HepG2 (cell line): ENCODE measurements at regions not wholly inside any gene's neighbourhood (a gene's known extent, or its start where the extent isn't known, plus 50 kb on each side); places are given as distances from the start of the nearest gene placed in this dataset.

ENCODE experiments used
- ATRX ChIP-seq: sonication (generic); formaldehyde crosslinking; IDR thresholded peaks from 2 replicates; pipeline ENCODE4 v1.4.0; 2020; ENCODE audit warnings: missing genetic modification reagents, borderline replicate concordance
- FOSL2 ChIP-seq: sonication (generic); formaldehyde crosslinking; IDR thresholded peaks from 2 replicates; pipeline ENCODE4 v1.4.0; 2020; ENCODE audit warnings: missing genetic modification reagents
- ISL2 ChIP-seq: sonication (generic); formaldehyde crosslinking; IDR thresholded peaks from 2 replicates; pipeline ENCODE4 v1.5.0; 2020; ENCODE audit warnings: missing genetic modification reagents
- MAX ChIP-seq: IDR thresholded peaks from 2 replicates; pipeline ENCODE4 v1.6.1; 2012; ENCODE audit warnings: inconsistent platforms
- MTA1 ChIP-seq: sonication (generic); formaldehyde crosslinking; IDR thresholded peaks from 2 replicates; pipeline ENCODE4 v1.4.0; 2020; ENCODE audit warnings: missing genetic modification reagents, mild to moderate bottlenecking, borderline replicate concordance
- NFKB2 ChIP-seq: sonication (generic); formaldehyde crosslinking; IDR thresholded peaks from 2 replicates; pipeline ENCODE4 v1.4.0; 2020; ENCODE audit warnings: missing genetic modification reagents, borderline replicate concordance
- PITX1 ChIP-seq: sonication (generic); formaldehyde crosslinking; IDR thresholded peaks from 2 replicates; pipeline ENCODE4 v1.5.1; 2020; ENCODE audit warnings: mild to moderate bottlenecking, missing genetic modification reagents
- RAD21 ChIP-seq: fragments of 450-650 bp; formaldehyde crosslinking; IDR thresholded peaks from 2 replicates; pipeline ENCODE4 v1.5.0; 2020; ENCODE audit warnings: mild to moderate bottlenecking
- RFXAP ChIP-seq: sonication (generic); formaldehyde crosslinking; IDR thresholded peaks from 2 replicates; pipeline ENCODE4 v1.4.0; 2020; ENCODE audit warnings: missing genetic modification reagents, borderline replicate concordance
- UBTF ChIP-seq: sonication (generic); formaldehyde crosslinking; IDR thresholded peaks from 2 replicates; pipeline ENCODE4 v1.4.0; 2020; ENCODE audit warnings: mild to moderate bottlenecking, missing genetic modification reagents
- ZBTB38 ChIP-seq: sonication (generic); formaldehyde crosslinking; IDR thresholded peaks from 2 replicates; pipeline ENCODE4 v1.5.1; 2020; ENCODE audit warnings: mild to moderate bottlenecking, missing genetic modification reagents
- ZGPAT ChIP-seq: IDR thresholded peaks from 2 replicates; pipeline ENCODE4 v1.6.1; 2016; ENCODE audit warnings: mild to moderate bottlenecking
- ZMYM3 ChIP-seq: sonication (generic); formaldehyde crosslinking; IDR thresholded peaks from 2 replicates; pipeline ENCODE4 v1.5.1; 2020; ENCODE audit warnings: mild to moderate bottlenecking, missing genetic modification reagents
- ZNF770 ChIP-seq: sonication (generic); formaldehyde crosslinking; IDR thresholded peaks from 2 replicates; pipeline ENCODE4 v1.5.0; 2020; ENCODE audit warnings: mild to moderate bottlenecking, missing genetic modification reagents
- TF ChIP-seq, protein P1 (sequence below): sonication (generic); formaldehyde crosslinking; conservative IDR thresholded peaks from 2 replicates; pipeline ENCODE4 v1.4.0; 2020; ENCODE audit warnings: missing genetic modification reagents
- TF ChIP-seq, protein P2 (sequence below): sonication (generic); formaldehyde crosslinking; IDR thresholded peaks from 2 replicates; pipeline ENCODE4 v1.4.0; 2020; ENCODE audit warnings: missing genetic modification reagents
- TF ChIP-seq, protein P3 (sequence below): sonication (generic); formaldehyde crosslinking; IDR thresholded peaks from 2 replicates; pipeline ENCODE4 v1.9.0; 2022; ENCODE audit warnings: missing genetic modification reagents, mild to moderate bottlenecking, borderline replicate concordance

DNA sequence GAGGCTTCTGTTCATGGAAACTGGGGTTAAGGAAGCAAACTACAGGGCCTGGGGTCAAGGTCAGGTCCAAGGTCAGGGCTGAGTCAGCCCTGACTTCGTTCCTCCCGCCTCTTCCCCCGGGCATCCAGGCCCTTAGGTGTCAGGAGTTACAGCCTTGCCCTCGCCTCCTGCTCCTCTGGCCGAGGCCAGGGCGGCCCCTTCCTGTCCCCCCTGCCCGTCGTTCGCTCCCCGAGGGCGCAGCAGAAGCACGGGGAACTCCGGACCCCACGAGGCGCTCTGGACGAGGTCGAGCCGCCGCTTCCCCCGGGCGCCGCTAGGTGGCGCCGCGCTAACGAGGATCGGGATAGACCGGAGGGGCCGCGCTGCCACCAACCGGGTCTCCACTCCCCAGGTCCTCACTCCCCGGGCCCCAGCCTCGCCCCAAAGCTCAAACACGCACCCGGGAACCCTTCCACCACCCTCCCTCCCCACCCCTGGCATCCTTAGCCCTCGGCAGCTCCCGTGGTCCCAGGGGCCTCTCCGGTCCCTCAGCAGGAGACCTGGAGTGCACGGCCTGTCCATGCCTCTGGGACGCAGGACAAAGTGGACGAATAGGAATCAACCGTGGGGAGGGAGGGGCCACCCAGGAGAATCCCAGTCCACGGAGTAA is 59.2 kb upstream of the MYL10 start (continued):
- TF ChIP-seq RFXAP (CRISPR knock-in tag): no peak
- TF ChIP-seq, protein P1, sequence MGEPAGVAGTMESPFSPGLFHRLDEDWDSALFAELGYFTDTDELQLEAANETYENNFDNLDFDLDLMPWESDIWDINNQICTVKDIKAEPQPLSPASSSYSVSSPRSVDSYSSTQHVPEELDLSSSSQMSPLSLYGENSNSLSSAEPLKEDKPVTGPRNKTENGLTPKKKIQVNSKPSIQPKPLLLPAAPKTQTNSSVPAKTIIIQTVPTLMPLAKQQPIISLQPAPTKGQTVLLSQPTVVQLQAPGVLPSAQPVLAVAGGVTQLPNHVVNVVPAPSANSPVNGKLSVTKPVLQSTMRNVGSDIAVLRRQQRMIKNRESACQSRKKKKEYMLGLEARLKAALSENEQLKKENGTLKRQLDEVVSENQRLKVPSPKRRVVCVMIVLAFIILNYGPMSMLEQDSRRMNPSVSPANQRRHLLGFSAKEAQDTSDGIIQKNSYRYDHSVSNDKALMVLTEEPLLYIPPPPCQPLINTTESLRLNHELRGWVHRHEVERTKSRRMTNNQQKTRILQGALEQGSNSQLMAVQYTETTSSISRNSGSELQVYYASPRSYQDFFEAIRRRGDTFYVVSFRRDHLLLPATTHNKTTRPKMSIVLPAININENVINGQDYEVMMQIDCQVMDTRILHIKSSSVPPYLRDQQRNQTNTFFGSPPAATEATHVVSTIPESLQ (CRISPR knock-in tag): no peak
- TF ChIP-seq, protein P2, sequence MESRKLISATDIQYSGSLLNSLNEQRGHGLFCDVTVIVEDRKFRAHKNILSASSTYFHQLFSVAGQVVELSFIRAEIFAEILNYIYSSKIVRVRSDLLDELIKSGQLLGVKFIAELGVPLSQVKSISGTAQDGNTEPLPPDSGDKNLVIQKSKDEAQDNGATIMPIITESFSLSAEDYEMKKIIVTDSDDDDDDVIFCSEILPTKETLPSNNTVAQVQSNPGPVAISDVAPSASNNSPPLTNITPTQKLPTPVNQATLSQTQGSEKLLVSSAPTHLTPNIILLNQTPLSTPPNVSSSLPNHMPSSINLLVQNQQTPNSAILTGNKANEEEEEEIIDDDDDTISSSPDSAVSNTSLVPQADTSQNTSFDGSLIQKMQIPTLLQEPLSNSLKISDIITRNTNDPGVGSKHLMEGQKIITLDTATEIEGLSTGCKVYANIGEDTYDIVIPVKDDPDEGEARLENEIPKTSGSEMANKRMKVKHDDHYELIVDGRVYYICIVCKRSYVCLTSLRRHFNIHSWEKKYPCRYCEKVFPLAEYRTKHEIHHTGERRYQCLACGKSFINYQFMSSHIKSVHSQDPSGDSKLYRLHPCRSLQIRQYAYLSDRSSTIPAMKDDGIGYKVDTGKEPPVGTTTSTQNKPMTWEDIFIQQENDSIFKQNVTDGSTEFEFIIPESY (CRISPR knock-in tag): 0 out of 2 replicates have a peak, but pooled peaks have one; percentile 8
- TF ChIP-seq MTA1 (CRISPR knock-in tag): peak; percentile 44; the same call in 1 of the 2 replicates
- TF ChIP-seq RAD21: peak; percentile 95
- peak; percentile 47; the same call in 1 of the 2 replicates for TF ChIP-seq ZGPAT (CRISPR knock-in tag)
- TF ChIP-seq FOSL2 (CRISPR knock-in tag): peak; percentile 82
- TF ChIP-seq ZBTB38 (CRISPR knock-in tag): peak; percentile 44; the same call in 1 of the 2 replicates
- TF ChIP-seq ATRX (CRISPR knock-in tag): no peak
- peak; percentile 42; the same call in 1 of the 2 replicates for TF ChIP-seq ZMYM3 (CRISPR knock-in tag)
- TF ChIP-seq ISL2 (CRISPR knock-in tag): 0 out of 2 replicates have a peak, but pooled peaks have one; percentile 33
- TF ChIP-seq UBTF: peak; percentile 49
- TF ChIP-seq ZNF770 (CRISPR knock-in tag): peak; percentile 62
- peak; percentile 29; the same call in 1 of the 2 replicates for TF ChIP-seq NFKB2
- TF ChIP-seq MAX: peak; percentile 57
- TF ChIP-seq, protein P3, sequence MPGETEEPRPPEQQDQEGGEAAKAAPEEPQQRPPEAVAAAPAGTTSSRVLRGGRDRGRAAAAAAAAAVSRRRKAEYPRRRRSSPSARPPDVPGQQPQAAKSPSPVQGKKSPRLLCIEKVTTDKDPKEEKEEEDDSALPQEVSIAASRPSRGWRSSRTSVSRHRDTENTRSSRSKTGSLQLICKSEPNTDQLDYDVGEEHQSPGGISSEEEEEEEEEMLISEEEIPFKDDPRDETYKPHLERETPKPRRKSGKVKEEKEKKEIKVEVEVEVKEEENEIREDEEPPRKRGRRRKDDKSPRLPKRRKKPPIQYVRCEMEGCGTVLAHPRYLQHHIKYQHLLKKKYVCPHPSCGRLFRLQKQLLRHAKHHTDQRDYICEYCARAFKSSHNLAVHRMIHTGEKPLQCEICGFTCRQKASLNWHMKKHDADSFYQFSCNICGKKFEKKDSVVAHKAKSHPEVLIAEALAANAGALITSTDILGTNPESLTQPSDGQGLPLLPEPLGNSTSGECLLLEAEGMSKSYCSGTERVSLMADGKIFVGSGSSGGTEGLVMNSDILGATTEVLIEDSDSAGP (CRISPR knock-in tag): peak; percentile 75; the same call in 1 of the 2 replicates
- TF ChIP-seq PITX1 (CRISPR knock-in tag): peak; percentile 40; the same call in 1 of the 2 replicates
